ENCODE measurements at regions not wholly inside any gene's neighbourhood (a gene's known extent, or its start where the extent isn't known, plus 50 kb on each side); places are given as distances from the start of the nearest gene placed in this dataset.

- TF ChIP-seq MXI1 (IDR thresholded peaks at IDR 0.05; ENCODE audit: low read depth, low read length) (no peak), FOS (IDR thresholded peaks at IDR 0.05; ENCODE audit: borderline replicate concordance, extremely low read depth, insufficient read length) (no peak), CTCF (IDR thresholded peaks at IDR 0.05 in 2 of 3, conservative IDR thresholded peaks at IDR 0.05 in 1 of 3; ENCODE audit: control insufficient read depth in 2 of 3, extremely low read depth in 1 of 3, insufficient read depth in 1 of 3, low read depth in 3 of 3, low read length in 3 of 3) (no peak), EGR1 (IDR thresholded peaks at IDR 0.05; ENCODE audit: borderline replicate concordance in 1 of 2, low read depth in 2 of 2, low read length in 2 of 2) (no peak), TCF12 (IDR thresholded peaks at IDR 0.05; ENCODE audit: low read depth, low read length) (no peak), EP300 (IDR thresholded peaks at IDR 0.05; ENCODE audit: borderline replicate concordance in 1 of 2, control insufficient read depth in 1 of 2, low read depth in 2 of 2, low read length in 2 of 2) (no peak), EZH2 (IDR thresholded peaks at IDR 0.05; ENCODE audit: borderline replicate concordance, control insufficient read depth, low read depth, low read length) (no peak)
- TF ChIP-seq, protein P1, sequence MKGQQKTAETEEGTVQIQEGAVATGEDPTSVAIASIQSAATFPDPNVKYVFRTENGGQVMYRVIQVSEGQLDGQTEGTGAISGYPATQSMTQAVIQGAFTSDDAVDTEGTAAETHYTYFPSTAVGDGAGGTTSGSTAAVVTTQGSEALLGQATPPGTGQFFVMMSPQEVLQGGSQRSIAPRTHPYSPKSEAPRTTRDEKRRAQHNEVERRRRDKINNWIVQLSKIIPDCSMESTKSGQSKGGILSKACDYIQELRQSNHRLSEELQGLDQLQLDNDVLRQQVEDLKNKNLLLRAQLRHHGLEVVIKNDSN (IDR thresholded peaks at IDR 0.05; ENCODE audit: borderline replicate concordance, extremely low read length, insufficient read depth, low read depth, low read length) = no peak
Measured at GRCh38 chr3:150302246-150302645, 105.9 kb upstream of the TSC22D2 start.
